Thoracic aorta (tissue), 2 donors: ENCODE measurements at regions not wholly inside any gene's neighbourhood (a gene's known extent, or its start where the extent isn't known, plus 50 kb on each side); places are given as distances from the start of the nearest gene placed in this dataset.

Source experiments
- ATAC-seq: fragments of 150-250 bp; one replicate; pipeline ENCODE4 v1.8.0; 2017; ENCODE audit warnings: low read depth; ENCODE audit not compliant: insufficient number of reproducible peaks, low FRiP score
- DNase-seq: peaks from one replicate; pipeline ENCODE4 v3.0.0-alpha.2; 2020; ENCODE audit warnings: low spot score
- H3K27ac ChIP-seq, 2 donors: fragments of 200-600 bp; sonication (generic); 1 replicate in 1 of 2; 2 replicates in 1 of 2; pipeline ENCODE4 v1.5.1; 2016; ENCODE audit warnings: mild to moderate bottlenecking in 2 of 2, moderate library complexity in 2 of 2
- H3K27me3 ChIP-seq: fragments of 200-600 bp; sonication (generic); replicated peaks from 2 replicates; pipeline ENCODE4 v1.6.0; 2016; ENCODE audit warnings: mild to moderate bottlenecking; ENCODE audit not compliant: insufficient read depth
- H3K36me3 ChIP-seq: fragments of 200-600 bp; sonication (generic); one replicate; pipeline ENCODE4 v1.5.1; 2016
- H3K4me1 ChIP-seq, 2 donors: fragments of 200-600 bp; sonication (generic); 1 replicate in 1 of 2; 2 replicates in 1 of 2; pipeline versions ENCODE4 v1.5.1 to v1.6.0; 2016; ENCODE audit warnings: low read depth in 2 of 2, mild to moderate bottlenecking in 1 of 2; ENCODE audit not compliant: control insufficient read depth in 1 of 2
- H3K4me3 ChIP-seq: fragments of 200-600 bp; sonication (generic); 2 replicates; pipeline ENCODE4 v1.5.1; 2016; ENCODE audit warnings: mild to moderate bottlenecking
- H3K9me3 ChIP-seq: fragments of 200-600 bp; sonication (generic); 2 replicates; pipeline ENCODE4 v1.5.1; 2016
- TF ChIP-seq, protein P1 (sequence below): fragments of 200-600 bp; sonication (generic); IDR thresholded peaks from one replicate; pipeline ENCODE4 v1.5.1; 2019; ENCODE audit warnings: antibody characterized with exemption

DNA sequence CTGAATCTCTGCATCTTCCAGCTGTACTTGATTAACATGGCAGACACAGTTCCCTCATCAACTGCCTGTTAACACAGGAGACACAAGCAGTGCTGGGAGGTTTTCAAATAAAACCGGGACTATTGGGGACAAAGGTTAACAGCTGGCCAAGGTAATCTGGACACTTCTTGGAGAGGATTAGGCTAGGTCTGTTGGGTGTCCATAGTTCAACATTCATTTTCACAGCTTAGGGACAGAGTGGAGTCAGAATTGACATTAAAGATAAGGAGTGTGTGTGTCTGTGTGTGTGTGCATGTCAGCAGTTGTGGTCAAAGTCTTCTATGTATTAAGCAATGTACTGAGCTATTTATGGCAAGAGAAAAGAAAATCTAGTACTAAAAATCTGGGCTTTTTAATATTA is 216.2 kb downstream of the MED10 start:
- Histone ChIP-seq H3K4me1 (no peaks in the 10 kb centered on the region), H3K9me3 (no peaks in the 10 kb centered on the region), H3K36me3 (no peaks in the 10 kb centered on the region), H3K27me3 (no peaks in the 10 kb centered on the region), H3K4me3 (no peak overlapping the region), H3K27ac (no peak overlapping the region)
- TF ChIP-seq, protein P1, sequence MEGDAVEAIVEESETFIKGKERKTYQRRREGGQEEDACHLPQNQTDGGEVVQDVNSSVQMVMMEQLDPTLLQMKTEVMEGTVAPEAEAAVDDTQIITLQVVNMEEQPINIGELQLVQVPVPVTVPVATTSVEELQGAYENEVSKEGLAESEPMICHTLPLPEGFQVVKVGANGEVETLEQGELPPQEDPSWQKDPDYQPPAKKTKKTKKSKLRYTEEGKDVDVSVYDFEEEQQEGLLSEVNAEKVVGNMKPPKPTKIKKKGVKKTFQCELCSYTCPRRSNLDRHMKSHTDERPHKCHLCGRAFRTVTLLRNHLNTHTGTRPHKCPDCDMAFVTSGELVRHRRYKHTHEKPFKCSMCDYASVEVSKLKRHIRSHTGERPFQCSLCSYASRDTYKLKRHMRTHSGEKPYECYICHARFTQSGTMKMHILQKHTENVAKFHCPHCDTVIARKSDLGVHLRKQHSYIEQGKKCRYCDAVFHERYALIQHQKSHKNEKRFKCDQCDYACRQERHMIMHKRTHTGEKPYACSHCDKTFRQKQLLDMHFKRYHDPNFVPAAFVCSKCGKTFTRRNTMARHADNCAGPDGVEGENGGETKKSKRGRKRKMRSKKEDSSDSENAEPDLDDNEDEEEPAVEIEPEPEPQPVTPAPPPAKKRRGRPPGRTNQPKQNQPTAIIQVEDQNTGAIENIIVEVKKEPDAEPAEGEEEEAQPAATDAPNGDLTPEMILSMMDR: no peak
- no peak for DNase-seq
- ATAC-seq: no peak

DNA sequence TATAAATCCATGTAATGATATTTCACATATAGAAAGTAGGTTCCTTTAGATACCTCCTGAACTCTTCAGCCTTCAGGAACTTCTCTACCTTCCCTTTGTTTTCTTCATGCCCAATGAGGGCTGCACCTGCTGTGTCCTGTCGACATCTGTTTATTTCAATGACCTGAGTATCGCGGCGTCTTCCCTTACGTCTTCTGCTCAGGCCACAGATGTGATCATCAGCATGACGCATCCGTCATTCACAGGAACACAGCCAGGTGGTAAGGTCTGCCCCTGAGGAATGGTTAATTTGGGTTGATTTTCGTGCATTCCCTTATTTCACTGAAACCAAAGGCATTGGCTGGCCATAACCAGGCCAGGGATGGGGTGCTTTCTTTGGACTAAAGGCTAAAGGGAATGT is 217.1 kb downstream of the MED10 start:
- no peak for ATAC-seq
- DNase-seq: no peak
- Histone ChIP-seq H3K4me1 (no peaks in the 10 kb centered on the region), H3K9me3 (no peaks in the 10 kb centered on the region), H3K27me3 (no peaks in the 10 kb centered on the region), H3K36me3 (no peaks in the 10 kb centered on the region), H3K27ac (no peak overlapping the region), H3K4me3 (no peak overlapping the region)
- TF ChIP-seq, protein P1: no peak

DNA sequence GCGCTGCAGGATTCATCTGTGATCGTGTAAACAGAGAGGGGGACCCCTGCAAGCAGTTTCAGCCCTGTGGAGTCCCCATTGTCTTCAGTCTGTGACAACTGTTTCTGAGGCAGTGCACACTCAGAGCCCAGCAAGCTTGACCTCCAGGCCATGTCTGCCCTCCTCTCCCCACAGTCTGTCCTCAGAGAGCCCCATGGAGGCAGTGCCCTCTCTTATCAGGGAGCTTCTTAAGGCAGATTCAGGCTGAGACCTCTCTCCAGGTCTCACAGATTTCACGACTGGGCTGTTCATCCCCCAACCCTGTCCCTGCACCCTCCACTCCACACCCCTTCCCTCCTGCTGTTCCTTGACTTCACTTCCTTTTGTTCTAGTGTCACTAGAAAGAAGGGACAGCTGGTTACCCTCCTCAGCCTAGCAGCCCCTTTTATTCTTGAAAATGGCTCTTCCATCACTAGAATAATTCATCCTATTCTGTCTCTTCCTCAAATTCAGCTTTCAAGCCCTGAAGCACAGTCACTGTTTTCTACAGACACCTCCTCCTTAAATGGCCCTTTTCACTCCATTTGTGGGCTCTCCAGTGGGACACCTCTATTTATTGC is 218.4 kb downstream of the MED10 start:
- ATAC-seq: no peak
- Histone ChIP-seq H3K4me1 (no peaks in the 10 kb centered on the region), H3K27me3 (no peaks in the 10 kb centered on the region), H3K36me3 (no peaks in the 10 kb centered on the region), H3K9me3 (no peaks in the 10 kb centered on the region), H3K4me3 (no peak overlapping the region), H3K27ac (no peak overlapping the region)
- TF ChIP-seq, protein P1: no peak
- DNase-seq: no peak

DNA sequence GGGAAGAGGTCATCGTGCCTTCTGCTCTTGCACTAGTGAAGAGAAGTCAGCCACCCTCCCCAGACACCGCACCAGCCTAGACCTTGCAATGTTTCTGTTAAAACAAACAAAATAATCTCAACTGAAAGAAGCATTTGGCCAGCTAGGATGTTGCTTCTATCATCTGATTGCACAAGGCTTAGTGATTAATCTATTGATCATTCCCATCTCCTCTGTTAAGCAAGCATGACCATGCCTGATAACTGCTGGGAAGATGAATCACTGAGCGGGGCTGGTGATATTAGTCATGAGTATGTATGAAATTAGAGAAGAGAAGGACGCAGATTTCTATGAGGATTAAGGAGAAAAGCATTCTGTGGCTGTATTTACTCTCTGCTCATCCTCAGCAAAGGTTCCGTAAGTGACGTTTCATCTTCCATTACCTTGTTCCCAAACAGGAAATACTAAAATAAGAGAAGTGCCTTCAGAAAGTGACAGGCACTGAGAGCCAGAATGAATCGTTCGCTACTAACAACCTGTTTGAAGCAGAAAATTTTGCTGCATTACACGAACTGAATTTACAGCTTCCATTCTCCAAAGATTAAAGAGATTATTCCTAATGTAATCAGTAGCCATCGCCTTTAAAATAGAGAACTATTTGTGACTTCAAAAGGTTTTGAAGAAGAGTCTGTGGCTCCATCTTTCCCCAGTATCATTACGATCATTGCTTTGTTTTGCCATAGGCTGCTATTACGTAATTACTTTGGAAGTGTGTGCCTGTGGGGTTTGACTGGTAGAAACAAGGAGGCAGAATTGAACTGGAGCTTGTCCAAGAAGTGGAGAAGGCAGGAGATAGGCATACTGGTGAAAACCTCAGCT is 219.1 kb downstream of the MED10 start:
- Histone ChIP-seq H3K4me3 (no peak overlapping the region), H3K27me3 (no peaks in the 10 kb centered on the region), H3K27ac (no peak overlapping the region), H3K9me3 (no peaks in the 10 kb centered on the region), H3K36me3 (no peaks in the 10 kb centered on the region), H3K4me1 (no peaks in the 10 kb centered on the region)
- ATAC-seq (no peak), DNase-seq (no peak)
- TF ChIP-seq, protein P1: no peak

DNA sequence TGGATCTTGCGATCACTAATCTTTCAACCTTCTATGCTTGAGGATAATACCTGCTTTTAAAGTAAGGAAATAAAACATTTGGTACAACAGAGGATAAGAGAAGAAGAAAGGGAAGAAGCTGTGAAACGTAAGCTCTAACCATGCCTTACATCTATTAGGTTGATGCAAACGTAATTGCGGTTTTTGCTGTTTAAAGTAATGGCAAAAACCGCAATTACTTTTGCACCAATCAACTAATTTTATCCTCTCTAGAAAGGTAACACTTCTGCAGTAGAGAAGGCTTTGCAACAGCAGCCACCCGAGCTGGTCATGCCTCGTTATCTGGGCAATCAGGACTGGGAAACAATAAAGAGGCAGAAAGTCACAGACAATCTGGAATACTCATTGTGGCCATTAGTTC is 224.1 kb downstream of the MED10 start:
- ATAC-seq (no peak), DNase-seq (no peak)
- Histone ChIP-seq H3K9me3 (no peaks in the 10 kb centered on the region), H3K27me3 (no peaks in the 10 kb centered on the region), H3K36me3 (no peaks in the 10 kb centered on the region), H3K4me1 (no peaks in the 10 kb centered on the region), H3K4me3 (no peak overlapping the region), H3K27ac (no peak overlapping the region)
- TF ChIP-seq, protein P1: no peak
